Prostate gland (tissue), 2 donors: ENCODE measurements at regions not wholly inside any gene's neighbourhood (a gene's known extent, or its start where the extent isn't known, plus 50 kb on each side); places are given as distances from the start of the nearest gene placed in this dataset.

ENCODE experiments used
- POLR2A ChIP-seq: fragments of 450-650 bp; IDR thresholded peaks from one replicate; pipeline ENCODE4 v1.6.1; 2016; ENCODE audit warnings: antibody characterized with exemption, mild to moderate bottlenecking
- POLR2AphosphoS5 ChIP-seq: sonication (generic); formaldehyde crosslinking; IDR thresholded peaks from one replicate; pipeline ENCODE4 v1.6.1; 2017; ENCODE audit warnings: antibody characterized with exemption
- TF ChIP-seq, protein P1 (sequence below), 4 experiments: fragments of 200-600 bp in 2 of 4; fragments of 450-650 bp in 2 of 4; sonication (generic) in 2 of 4; IDR thresholded peaks; 1 replicate in 3 of 4; 2 replicates in 1 of 4; pipeline ENCODE4 v1.5.1; 2016 to 2019; ENCODE audit warnings: antibody characterized with exemption in 4 of 4, mild to moderate bottlenecking in 2 of 4, moderate library complexity in 2 of 4

DNA sequence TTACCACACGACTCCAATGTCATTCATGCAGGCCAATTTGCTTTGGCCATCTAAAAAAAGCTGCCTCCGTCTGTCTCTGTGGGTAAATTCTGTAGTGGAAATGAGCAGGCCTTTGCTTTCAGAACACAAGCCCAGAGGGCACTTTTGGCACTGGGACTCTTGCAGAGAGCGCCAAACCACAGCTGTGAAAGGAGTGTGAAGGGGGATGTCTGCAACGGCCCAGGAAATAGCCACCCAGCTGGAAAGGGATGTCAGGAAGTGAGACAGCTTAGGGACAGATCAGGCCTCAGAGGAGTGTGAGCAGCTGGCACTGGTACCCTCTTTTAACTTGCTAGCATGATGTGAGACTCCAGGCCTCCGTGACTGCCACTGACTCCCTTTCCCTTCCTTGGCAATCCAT, 152.4 kb downstream of the DKK1 start:
- TF ChIP-seq, protein P1, sequence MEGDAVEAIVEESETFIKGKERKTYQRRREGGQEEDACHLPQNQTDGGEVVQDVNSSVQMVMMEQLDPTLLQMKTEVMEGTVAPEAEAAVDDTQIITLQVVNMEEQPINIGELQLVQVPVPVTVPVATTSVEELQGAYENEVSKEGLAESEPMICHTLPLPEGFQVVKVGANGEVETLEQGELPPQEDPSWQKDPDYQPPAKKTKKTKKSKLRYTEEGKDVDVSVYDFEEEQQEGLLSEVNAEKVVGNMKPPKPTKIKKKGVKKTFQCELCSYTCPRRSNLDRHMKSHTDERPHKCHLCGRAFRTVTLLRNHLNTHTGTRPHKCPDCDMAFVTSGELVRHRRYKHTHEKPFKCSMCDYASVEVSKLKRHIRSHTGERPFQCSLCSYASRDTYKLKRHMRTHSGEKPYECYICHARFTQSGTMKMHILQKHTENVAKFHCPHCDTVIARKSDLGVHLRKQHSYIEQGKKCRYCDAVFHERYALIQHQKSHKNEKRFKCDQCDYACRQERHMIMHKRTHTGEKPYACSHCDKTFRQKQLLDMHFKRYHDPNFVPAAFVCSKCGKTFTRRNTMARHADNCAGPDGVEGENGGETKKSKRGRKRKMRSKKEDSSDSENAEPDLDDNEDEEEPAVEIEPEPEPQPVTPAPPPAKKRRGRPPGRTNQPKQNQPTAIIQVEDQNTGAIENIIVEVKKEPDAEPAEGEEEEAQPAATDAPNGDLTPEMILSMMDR (IDR thresholded peaks at IDR 0.05), result no peak
- TF ChIP-seq POLR2AphosphoS5 (no peak), POLR2A (no peak)
